Hindlimb muscle (tissue), 1 donor: ENCODE measurements at regions not wholly inside any gene's neighbourhood (a gene's known extent, or its start where the extent isn't known, plus 50 kb on each side); places are given as distances from the start of the nearest gene placed in this dataset.
"Not testable (repeated sequence)": the region's sequence is repeated elsewhere in the genome, so short reads cannot be mapped to it uniquely, and the experiment has no call there.

ENCODE experiments used
- DNase-seq: peaks from one replicate; pipeline ENCODE4 v3.0.0-alpha.2; 2013

DNA sequence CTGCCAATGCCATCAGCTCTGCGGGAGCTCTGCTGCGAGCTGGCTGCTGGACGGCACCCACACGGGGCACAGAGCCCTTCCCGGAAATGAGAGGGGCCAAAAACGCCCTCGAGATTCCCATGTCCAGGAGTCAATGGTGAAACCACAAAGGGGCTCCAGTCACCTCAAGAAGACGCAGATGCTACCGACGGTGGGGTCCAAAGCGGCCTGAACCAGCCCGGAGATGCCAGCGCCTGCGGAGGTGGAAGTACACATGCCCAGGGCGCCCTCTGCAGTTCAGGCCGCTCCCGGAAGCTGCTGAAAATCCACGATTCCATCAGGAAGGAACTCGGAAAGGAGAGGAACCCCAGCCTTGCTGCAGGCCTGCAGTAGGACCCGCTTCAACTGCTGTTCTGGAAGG is 82.4 kb upstream of the SELENOP start:
- no peak for DNase-seq

DNA sequence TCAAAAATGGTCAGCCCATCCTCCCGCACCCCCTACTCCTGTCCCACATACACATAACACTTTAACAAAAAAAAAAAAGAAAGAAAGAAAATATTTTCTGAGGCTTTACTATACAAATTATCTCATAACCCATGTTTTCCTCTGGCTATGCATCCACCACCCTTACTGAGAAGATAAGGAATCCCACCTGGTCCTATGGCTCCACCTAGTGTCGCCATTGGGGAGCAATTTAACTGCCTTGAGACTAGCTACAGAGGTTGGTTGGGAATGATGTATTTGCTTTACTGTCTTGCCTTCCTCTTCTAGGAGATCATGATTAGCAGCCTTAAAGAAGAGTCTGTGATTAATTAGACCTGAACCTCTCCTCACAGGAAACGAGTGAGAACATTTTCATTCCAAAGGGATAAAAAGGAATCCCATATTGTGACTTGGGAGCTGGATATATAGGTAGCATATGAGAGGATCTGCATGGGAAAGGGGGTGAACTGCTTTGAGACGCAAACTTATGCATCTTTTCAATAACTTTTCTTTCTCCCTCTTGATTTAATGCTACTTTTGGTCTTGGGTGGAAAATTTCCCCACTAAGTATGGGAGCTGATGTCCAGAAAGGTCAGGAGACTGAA is 77.7 kb upstream of the SELENOP start:
- DNase-seq = peak; percentile 71

DNA sequence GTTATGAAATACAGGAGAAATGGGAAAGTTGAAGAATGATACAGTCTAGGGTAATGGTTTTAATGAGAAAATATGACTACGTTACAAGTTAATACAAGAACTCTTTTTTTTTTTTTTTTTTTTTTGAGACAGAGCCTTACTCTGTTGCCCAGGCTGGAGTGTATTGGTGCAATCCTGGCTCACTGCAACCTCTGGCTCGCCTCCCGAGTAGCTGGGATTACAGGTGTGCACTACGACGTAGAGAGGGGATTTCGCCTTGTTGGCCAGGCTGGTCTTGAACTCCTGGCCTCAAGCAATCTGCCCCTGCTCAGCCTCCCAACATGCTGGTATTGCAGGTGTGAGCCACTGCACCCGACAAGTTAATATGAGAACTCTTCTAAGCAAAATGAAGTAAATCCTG is 77.1 kb upstream of the SELENOP start:
- DNase-seq = no peak

DNA sequence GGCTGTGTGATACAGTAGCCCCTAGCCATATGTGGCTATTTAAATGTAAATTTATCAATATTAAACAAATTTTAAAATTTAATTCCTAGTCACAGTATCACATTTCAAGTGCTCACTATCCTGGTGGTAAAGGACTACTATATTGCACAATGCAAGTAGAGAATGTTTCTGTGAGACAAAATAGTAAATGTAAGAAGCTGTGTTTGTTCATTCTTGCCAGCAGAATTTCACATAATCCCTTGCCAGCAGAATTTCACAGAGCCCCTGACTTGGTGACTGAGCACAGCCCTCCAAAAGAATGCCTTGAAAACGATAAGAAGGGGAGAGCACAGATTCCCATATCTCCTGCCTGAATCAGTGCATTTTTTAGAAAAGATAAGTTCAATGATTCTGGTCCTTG is 75.9 kb upstream of the SELENOP start:
- DNase-seq = no peak

DNA sequence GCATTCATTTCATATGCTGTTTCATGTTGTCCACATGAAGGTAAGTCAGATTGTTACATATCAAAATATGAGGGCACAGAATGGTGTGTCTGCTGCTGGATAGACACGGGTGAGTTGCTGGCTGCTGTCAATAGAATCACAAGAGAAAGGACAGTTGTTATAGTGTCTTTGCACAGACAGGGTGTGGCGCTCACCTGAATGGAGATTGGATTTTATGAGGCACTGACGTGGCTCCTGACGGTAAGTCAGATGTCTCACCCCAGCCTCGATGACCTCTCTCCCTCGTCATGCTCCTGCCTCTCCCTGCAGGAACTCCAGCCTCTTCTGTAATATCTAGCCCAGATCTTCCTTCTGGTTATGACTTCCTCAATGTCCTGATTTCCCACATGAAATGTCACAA is 75.4 kb upstream of the SELENOP start:
- no peak for DNase-seq

DNA sequence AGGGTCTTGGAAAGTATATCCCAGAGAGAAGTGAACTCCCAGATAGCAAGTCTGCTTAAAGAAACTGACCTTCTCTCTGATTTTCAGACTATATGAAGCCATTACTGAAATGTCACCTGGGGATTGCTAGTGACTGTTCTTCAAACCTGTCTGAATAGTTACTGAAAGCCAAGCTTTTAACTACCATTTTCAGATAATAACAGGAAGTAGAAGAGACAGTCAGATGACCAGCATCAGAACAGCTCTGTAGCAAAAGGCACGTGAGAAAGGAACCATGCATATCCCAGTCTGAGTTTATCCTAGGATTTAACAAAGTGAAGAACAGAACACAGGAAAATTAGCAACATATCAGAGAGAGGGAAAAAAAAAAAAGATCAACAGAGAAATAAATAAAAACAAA is 74.9 kb upstream of the SELENOP start:
- no peak for DNase-seq

DNA sequence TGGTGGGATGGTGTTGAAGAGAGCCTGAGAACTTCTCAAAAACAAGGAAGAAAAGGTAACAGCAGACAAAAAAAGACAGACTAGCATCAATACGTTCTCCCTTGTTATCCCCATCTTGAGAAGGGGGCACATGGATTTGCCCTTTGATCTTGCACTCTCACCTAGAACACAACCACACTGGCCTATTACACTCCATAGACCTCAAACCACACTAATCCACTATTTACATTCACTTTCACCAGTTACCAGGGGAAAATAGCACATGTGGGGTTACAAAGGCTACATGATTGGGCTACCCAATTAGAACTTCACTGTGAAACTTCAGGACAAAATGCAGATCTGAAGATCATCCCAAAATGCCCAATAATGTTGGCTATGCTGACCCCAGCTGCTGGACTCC is 72.6 kb upstream of the SELENOP start:
- DNase-seq = no peak

DNA sequence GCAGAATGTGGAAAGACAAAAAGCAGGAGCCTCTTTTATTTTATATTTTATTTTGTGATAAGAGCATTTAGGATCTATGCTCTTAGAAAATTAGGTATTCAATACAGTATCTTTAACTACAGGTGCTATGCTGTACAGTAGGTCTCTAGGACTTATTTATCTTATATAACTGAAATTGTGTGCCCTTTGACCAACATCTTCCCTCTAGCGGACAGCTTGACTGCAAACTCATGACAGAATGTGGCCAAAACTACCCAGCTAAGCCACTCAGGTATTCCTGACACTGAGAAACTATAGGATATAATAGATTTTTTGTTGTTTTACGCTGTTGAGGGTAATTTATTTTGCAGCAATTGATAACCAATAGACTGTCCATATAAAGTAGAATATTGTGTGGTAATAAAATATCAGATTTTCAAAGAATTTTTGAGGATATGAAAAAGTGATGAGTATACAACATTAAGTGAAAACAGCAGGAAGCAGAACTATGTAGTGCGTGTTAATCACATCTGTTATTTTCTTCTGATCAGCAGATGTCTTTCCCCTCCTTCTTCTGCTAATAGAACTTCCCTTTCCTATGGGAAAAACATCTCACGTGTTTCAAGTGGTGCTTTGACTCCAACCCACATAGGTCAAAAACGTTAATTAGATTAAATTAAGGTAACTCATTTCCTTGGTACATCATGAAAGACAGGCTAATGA is 69.9 kb upstream of the SELENOP start:
- no peak for DNase-seq

DNA sequence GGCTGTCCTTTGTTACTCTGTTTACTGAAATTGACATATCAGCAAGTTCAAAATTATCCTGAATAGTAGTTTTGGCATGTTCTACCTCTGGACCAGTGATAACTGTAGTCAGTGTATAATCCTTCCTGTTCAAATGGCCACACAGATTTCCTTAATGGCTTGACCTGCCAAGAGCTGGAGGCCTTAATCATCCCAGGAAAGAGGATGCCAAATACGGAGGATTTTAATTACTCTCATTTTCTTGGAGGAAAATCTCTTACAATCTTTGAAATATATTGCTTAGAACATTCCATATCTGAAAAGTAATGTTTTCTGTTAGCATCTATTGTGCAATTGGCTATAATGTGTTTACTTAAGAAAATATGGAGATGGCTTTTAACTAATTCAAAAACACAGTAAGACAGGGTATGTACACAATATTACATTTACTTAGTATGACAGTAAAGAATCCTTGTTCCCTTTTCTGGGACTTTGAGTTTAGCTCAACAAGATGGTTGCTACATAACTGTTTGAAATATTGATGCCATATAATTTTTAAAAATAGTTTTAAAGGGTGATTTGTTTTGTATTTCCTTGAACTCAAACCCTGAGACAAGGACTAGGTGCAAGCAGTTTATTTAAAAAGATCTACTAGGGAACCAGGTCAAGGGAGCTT is 68.9 kb upstream of the SELENOP start:
- DNase-seq = no peak

DNA sequence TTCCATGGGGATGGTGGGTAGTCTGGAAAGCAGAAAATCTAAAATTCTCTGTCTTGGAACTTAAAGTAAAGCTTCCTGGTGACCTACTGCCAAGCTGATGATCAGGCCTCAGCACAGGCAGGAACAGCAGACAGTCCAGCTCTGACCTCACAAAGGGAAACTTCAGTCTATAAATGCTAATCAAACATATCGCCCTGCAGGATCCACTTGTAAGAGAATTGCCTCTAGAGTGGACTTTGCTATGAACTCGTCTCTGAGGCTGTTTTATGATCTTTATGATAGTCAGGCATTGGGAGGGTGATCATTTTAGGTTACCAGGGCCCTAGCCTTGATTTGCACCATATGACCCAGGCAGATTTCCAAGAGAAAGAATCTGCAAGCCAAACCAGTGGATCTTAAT is 67.6 kb upstream of the SELENOP start:
- no peak for DNase-seq

DNA sequence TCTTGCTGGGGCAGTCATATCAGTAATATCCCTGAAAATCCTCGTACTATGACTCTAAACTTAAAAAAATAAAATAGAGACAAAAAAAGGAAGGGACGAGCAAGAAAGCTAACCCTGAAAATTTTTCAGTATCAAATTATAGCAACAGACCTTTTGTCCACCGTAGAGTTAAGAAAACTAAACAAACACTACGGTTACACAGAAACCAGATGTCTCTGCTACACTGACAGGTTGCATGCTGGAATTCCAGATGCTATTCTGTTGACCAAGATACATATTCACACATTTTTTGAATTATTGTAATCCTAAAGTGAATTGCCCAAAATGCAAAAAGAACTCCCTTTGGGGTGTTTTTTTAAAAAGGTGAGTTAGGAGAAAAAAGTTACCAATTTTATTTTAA is 66.9 kb upstream of the SELENOP start:
- DNase-seq = no peak

DNA sequence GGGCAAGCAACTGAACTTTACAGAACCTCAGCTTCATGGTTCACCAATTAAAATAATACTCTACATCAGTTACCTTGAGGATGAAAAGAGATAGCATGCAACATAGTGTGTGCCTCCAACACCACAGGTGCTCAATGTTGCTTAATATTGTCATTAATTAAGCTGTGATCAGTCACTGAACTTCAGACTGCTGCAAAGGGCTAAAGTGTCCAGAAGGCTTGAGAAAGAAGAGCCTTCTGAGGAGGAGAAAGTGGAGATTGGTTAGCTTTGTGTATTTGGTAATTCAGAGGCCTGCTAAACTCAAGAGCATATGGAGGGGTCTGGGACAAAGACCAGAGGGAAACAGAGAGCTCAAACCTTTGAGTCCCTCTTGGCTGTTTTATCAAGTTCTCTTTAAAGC is 66.3 kb upstream of the SELENOP start:
- no peak for DNase-seq

DNA sequence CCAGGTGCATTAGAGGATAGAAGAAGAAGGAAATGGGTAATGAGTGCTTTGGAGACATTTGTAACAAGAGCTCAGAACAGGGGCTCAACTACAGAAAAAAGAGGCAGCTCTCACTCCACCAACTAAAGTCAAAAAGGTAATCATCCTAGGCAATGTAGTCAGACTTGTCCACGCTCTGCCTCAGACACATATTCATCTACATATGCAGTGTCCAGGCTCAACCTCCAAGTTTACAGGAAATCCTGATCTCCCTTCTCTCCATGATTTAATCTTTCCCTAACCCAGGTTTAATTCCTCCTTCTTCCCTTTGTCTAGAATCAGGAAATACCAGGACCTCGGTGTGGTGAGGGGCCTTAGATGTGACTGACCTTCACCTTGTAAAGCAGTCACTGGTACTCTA is 65.7 kb upstream of the SELENOP start:
- no peak for DNase-seq

DNA sequence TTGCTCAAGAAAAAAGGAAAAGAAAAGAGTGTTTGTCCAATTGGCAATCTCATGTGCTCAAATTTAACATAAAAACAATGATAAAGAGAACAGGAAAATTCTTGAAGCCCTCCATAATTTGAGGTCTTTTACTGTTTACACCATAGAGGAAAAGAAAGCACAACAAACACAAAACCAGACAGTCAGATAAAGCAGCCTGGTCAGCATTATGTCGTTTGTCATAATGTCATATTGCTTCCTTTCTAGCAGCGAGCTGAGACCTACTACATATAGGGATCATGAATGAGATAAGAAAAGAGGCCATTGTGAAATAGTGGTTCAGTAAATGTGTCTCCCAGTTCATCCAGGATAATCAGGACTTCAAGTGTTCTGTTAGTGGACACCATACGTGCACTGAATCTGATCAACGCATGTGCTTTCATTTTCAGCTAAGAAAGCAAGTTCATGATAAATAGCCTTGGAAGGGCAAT is 64.7 kb upstream of the SELENOP start:
- no peak for DNase-seq

DNA sequence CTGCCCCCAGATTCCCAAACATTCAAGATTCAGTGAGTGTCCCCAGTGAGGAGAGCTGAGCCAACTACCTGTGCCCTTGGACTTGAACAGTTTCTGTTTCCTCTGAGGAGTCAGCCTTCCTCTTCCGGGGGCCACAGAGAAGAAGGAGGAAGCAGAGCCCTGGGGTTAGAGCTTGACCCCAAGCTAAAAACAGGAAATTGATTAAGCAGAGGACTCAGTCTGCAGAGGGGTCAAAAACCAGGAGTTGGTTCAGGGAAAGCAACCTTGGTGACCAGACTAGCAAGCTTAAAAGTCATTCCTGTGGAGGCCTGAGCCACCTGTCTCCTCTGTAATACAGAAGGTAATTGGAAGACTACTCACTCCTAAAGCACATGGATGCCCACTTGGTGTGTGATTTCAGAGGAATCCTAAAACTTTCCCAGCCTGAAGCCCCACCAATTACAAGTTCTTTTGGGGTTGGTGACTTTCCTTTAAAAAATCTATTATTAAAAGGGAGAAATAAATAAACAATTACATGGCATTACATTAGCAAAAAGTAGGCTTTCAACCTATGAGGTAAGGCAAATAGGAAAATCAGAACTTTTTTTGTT is 64.2 kb upstream of the SELENOP start:
- DNase-seq = no peak

DNA sequence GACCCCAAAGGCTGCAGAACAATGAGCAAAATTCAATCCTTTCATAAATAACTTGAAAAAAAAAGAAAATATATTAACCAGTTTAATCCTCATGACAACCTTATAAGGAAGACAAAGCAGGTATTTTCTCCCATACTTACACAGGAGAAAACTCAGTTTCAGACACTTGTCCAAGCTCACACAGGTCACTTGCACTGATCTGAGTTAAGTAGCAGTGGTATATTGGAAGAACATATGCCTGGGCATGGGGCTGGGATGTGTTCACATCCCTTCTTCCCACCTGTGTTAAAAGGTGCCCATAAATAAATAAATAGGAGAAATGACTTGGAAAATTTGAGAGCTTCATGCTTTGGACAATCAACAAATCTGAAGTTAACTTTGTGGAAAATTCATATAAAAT is 63.5 kb upstream of the SELENOP start:
- no peak for DNase-seq

DNA sequence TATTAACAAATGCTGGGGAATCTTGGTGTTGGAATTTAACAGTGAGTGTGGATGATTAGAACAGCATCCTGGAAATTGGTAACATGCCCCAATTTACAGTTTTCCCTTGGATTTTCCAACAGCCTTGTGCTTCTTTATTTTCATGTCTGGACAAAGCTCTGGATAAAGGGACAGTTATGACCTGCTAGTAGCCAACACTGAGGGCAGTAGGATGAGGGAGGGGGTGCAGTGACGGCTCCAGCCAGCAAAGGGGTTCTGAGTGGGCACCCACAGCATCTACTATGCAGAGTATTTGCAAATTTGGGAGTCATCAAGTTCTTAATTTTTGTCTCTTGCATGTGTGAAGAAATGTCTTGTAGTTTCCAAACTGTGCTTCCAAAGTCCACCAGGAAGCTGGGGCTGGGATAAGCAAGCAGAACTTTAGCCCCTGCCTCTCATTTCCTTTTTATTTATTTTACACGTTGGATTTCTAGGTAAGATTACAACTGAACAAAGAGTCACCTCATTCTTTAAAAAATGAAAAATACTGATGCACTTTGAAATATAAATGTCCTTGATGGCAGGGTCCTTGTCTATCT is 63.0 kb upstream of the SELENOP start:
- no peak for DNase-seq

DNA sequence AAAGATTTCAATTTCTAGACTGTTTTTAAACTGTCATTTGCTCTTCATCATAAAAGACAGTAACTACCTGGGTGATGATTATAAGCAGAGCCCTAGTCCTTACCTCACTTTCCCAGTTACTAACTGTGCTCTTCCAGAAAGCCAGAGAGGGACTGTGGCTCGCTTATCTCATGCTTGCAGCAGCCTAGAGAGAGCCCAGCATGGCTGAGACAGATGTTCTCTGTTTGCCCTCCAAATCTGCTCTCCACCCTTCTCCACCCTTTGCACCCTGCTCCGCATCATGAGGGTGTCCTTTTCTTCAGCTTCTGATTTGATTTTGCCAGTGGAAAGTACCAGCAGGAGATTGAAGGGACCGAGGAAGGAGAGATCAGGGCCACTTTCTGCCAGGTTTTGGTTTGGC is 61.2 kb upstream of the SELENOP start:
- DNase-seq = no peak

DNA sequence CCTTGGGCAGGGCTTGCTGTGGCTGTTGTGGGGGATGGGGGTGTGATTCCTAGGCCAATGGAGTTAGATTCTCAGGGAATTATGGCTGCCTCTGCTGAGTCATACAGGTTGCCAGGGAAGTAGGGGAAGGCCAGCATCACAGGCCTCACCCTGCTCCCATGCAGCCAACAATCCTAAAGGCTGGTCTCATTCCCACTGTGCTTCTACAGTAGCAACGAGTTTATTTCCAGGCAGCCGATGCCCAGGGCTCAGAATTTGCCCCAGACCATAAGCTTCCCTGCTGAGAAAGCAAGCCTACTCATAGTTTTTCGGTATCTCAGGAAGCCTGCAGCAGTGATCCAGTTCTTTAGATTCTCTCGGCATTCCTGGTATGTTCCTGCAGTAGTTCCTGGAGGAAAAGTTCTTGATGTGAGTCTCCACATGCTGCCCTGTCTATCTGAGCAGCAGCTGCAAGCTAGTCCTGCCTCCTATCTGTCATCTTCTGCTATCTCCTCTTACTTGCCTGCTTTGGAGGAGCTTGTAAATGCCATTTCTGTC is 59.3 kb upstream of the SELENOP start:
- DNase-seq = no peak

DNA sequence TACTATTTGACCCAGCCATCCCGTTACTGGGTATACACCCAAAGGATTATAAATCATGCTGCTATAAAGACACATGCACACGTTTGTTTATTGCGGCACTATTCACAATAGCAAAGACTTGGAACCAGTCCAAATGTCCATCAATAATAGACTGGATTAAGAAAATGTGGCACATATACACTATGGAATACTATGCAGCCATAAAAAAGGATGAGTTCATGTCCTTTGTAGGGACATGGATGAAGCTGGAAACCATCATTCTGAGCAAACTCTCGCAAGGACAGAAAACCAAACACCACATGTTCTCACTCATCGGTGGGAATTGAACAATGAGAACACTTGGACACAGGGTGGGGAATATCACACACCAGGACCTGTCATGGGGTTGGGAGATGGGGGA is 56.7 kb upstream of the SELENOP start:
- not testable (repeated sequence) for DNase-seq

DNA sequence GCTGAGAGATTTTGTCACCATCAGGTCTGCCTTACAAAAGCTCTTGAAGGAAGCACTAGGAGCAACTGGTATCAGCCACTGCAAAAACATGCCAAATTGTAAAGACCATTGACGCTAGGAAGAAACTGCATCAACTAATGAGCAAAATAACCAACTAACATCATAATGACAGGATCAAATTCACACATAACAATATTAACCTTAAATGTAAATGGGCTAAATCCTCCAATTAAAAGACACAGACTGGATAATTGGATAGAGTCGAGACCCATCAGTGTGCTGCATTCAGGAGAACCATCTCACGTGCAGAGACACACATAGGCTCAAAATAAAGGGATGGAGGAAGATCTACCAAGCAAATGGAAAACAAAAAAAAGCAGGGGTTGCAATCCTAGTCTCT is 53.1 kb upstream of the SELENOP start:
- not testable (repeated sequence) for DNase-seq
